PC-3 (cell line): ENCODE measurements at regions not wholly inside any gene's neighbourhood (a gene's known extent, or its start where the extent isn't known, plus 50 kb on each side); places are given as distances from the start of the nearest gene placed in this dataset.

Source experiments
- CTCF ChIP-seq: fragments of 300-600 bp; sonication (generic); conservative IDR thresholded peaks from 2 replicates; pipeline ENCODE4 v1.5.1; 2017; ENCODE audit warnings: antibody characterized with exemption, low read depth, mild to moderate bottlenecking, low read length
- EZH2 ChIP-seq: fragments of 300-600 bp; sonication (generic); IDR thresholded peaks from one replicate; pipeline ENCODE4 v1.6.1; 2017; ENCODE audit warnings: antibody characterized with exemption, mild to moderate bottlenecking, low read length; ENCODE audit not compliant: unreplicated experiment
- EZH2phosphoT487 ChIP-seq: fragments of 300-600 bp; sonication (generic); IDR thresholded peaks from 2 replicates; pipeline ENCODE4 v1.6.1; 2018; ENCODE audit warnings: mild to moderate bottlenecking, antibody characterized with exemption, low read length, borderline replicate concordance

GRCh38 chr4:4794421-4794820 is 65.0 kb upstream of the MSX1 start:
- TF ChIP-seq EZH2 (no peak), CTCF (no peak), EZH2phosphoT487 (no peak)
